Spinal cord (tissue), 9 donors: ENCODE measurements at regions not wholly inside any gene's neighbourhood (a gene's known extent, or its start where the extent isn't known, plus 50 kb on each side); places are given as distances from the start of the nearest gene placed in this dataset.
"Not testable (repeated sequence)": the region's sequence is repeated elsewhere in the genome, so short reads cannot be mapped to it uniquely, and the experiment has no call there.

Experiments
- DNase-seq, 6 donors: peaks; one replicate each; pipeline versions ENCODE4 v3.0.0 to v3.0.0-alpha.2; 2013 to 2015; ENCODE audit warnings: low spot score in 6 of 6, low read depth in 4 of 6
- H3K27ac ChIP-seq: one replicate; pipeline ENCODE4 v1.5.1; 2013; ENCODE audit warnings: low read depth, low read length, control low read depth
- H3K27me3 ChIP-seq: one replicate; pipeline ENCODE4 v1.6.1; 2013; ENCODE audit warnings: low read length; ENCODE audit not compliant: control insufficient read depth, insufficient read depth
- H3K36me3 ChIP-seq: one replicate; pipeline ENCODE4 v1.6.1; 2013; ENCODE audit warnings: low read length; ENCODE audit not compliant: control insufficient read depth, insufficient read depth
- H3K4me1 ChIP-seq: one replicate; pipeline ENCODE4 v1.6.1; 2013; ENCODE audit warnings: low read length; ENCODE audit not compliant: control insufficient read depth, insufficient read depth
- H3K4me3 ChIP-seq: one replicate; pipeline ENCODE4 v1.5.1; 2013; ENCODE audit warnings: low read depth, low read length, control low read depth
- H3K9me3 ChIP-seq: one replicate; pipeline ENCODE4 v1.6.1; 2013; ENCODE audit warnings: low read length; ENCODE audit not compliant: control insufficient read depth, insufficient read depth
- WGBS: methylation state at CpG from one replicate; pipeline ENCODE4 v1.1.5; 2013; ENCODE audit warnings: missing lambda C conversion rate; ENCODE audit not compliant: insufficient coverage; 5-methylcytosine and 5-hydroxymethylcytosine counted together
- donor health status: healthy.

GRCh38 chr7:88586890-88587289 lies 172.6 kb upstream of the ZNF804B start:
- Histone ChIP-seq H3K27ac (no peak overlapping the region), H3K27me3 (no peaks in the 10 kb centered on the region), H3K4me3 (no peak overlapping the region), H3K36me3 (no peaks in the 10 kb centered on the region), H3K4me1 (no peaks in the 10 kb centered on the region), H3K9me3 (no peaks in the 10 kb centered on the region)
- DNase-seq = no peak
- no CpG with 5 or more reads among the region's 3 CpGs for WGBS

- no peak overlapping the region for H3K27ac ChIP-seq
- no peak for DNase-seq
- H3K4me1 ChIP-seq = no peaks in the 10 kb centered on the region
- no peaks in the 10 kb centered on the region for H3K36me3 ChIP-seq
- no CpG with 5 or more reads among the region's 3 CpGs for WGBS
- no peaks in the 10 kb centered on the region for H3K27me3 ChIP-seq
- H3K4me3 ChIP-seq = no peak overlapping the region
- H3K9me3 ChIP-seq = no peaks in the 10 kb centered on the region
Observed at GRCh38 chr7:88586219-88586618, 173.3 kb upstream of the ZNF804B start.

- Histone ChIP-seq H3K36me3 (no peaks in the 10 kb centered on the region), H3K4me1 (no peaks in the 10 kb centered on the region), H3K27ac (no peak overlapping the region), H3K4me3 (no peak overlapping the region), H3K27me3 (no peaks in the 10 kb centered on the region), H3K9me3 (no peaks in the 10 kb centered on the region)
- DNase-seq = no peak
- WGBS = no CpG with 5 or more reads among the region's 2 CpGs
Observed at GRCh38 chr7:88576720-88577119, 182.8 kb upstream of the ZNF804B start.

- H3K4me3 ChIP-seq = no peak overlapping the region
- H3K27ac ChIP-seq = no peak overlapping the region
- H3K9me3 ChIP-seq = no peaks in the 10 kb centered on the region
- DNase-seq = peak in 1 of 6 donors; percentile 22
- no peaks in the 10 kb centered on the region for H3K4me1 ChIP-seq
- H3K36me3 ChIP-seq = no peaks in the 10 kb centered on the region
- 53% methylated on average over 5 of the region's 6 CpGs for WGBS
- H3K27me3 ChIP-seq = no peaks in the 10 kb centered on the region
Observed at GRCh38 chr7:88566162-88566729, 193.3 kb upstream of the ZNF804B start.

- no peak for DNase-seq
Observed at GRCh38 chr7:88565401-88565800, 194.1 kb upstream of the ZNF804B start.

GRCh38 chr7:88556441-88556840 lies 203.1 kb upstream of the ZNF804B start:
- H3K4me3 ChIP-seq, H3K27ac ChIP-seq, H3K4me1 ChIP-seq, H3K36me3 ChIP-seq, H3K27me3 ChIP-seq, DNase-seq, H3K9me3 ChIP-seq: not testable (repeated sequence)
- 96% methylated on average over 17 of the region's 17 CpGs for WGBS

More at GRCh38 chr7:88565401-88565800, 194.1 kb upstream of the ZNF804B start:
- WGBS = 100% methylated on average over 6 of the region's 9 CpGs
- H3K4me3 ChIP-seq = no peak overlapping the region
- no peak overlapping the region for H3K27ac ChIP-seq
- no peaks in the 10 kb centered on the region for H3K36me3 ChIP-seq
- no peaks in the 10 kb centered on the region for H3K27me3 ChIP-seq
- H3K4me1 ChIP-seq = no peaks in the 10 kb centered on the region
- H3K9me3 ChIP-seq = no peaks in the 10 kb centered on the region

- H3K9me3 ChIP-seq, H3K36me3 ChIP-seq, H3K4me1 ChIP-seq, H3K27me3 ChIP-seq, DNase-seq, H3K4me3 ChIP-seq, H3K27ac ChIP-seq: not testable (repeated sequence)
- WGBS = no CpG with 5 or more reads among the region's 4 CpGs
Observed at GRCh38 chr7:88554847-88555246, 204.7 kb upstream of the ZNF804B start.

GRCh38 chr7:88548399-88548798 lies 211.1 kb upstream of the ZNF804B start:
- Histone ChIP-seq H3K4me1 (no peaks in the 10 kb centered on the region), H3K4me3 (no peak overlapping the region), H3K9me3 (peaks cover 23% of the 10 kb centered on the region), H3K36me3 (no peaks in the 10 kb centered on the region), H3K27ac (no peak overlapping the region), H3K27me3 (no peaks in the 10 kb centered on the region)
- DNase-seq = no peak

- H3K4me3 ChIP-seq = no peak overlapping the region
- H3K27ac ChIP-seq = no peak overlapping the region
- no peaks in the 10 kb centered on the region for H3K27me3 ChIP-seq
- peaks cover 23% of the 10 kb centered on the region for H3K9me3 ChIP-seq
- no peaks in the 10 kb centered on the region for H3K4me1 ChIP-seq
- no peaks in the 10 kb centered on the region for H3K36me3 ChIP-seq
- DNase-seq = no peak
- no CpG with 5 or more reads among the region's 2 CpGs for WGBS
Observed at GRCh38 chr7:88546808-88547207, 212.7 kb upstream of the ZNF804B start.

GRCh38 chr7:88545663-88546062 lies 213.8 kb upstream of the ZNF804B start:
- no peaks in the 10 kb centered on the region for H3K27me3 ChIP-seq
- H3K9me3 ChIP-seq = peaks cover 23% of the 10 kb centered on the region
- no peaks in the 10 kb centered on the region for H3K4me1 ChIP-seq
- WGBS = 50% methylated on average over 1 of the region's 1 CpG
- no peak for DNase-seq
- H3K27ac ChIP-seq = no peak overlapping the region
- H3K36me3 ChIP-seq = no peaks in the 10 kb centered on the region
- H3K4me3 ChIP-seq = no peak overlapping the region
